HG03103 (cell line): ENCODE measurements at regions not wholly inside any gene's neighbourhood (a gene's known extent, or its start where the extent isn't known, plus 50 kb on each side); places are given as distances from the start of the nearest gene placed in this dataset.

Source experiments
- ATAC-seq: cut with Tn5 transposase; IDR thresholded peaks from one replicate; pipeline ENCODE4 v1.9.1; 2021; ENCODE audit warnings: low read depth; ENCODE audit not compliant: unreplicated experiment

DNA sequence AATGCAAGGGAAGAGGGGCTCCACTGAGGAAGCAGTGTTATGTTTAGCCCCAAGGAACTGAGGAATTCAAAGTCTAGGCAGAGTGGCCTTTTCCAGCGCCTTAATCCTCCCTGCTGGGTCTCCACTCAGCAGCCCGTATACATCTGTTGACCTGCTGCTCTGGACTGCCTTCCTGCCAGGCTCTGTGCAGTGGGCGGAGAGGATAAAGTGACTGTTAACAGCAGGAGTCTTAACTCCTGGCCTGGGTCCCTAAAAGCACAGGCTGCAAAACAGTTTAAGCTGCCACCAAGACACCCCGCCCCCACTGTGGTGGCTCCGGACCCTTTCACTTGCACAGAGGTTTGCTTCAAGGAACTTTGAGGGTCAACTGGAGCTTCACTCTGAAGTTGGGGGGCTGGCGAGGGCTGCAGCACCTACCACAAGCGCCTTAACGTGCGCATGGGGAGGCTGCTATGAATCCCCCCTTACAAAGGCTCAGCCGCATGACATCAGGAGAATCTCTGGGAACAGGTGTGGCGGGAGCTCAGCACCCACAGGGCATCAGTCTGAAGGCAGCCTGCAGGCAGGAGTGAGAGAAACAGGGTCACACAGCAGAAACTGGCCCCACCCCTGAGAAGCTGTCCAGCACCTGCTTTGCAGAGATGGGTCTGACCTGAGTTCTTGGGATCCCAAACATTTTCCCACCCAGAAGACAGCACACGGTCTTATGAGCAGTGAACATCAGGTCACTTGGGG is 358.2 kb upstream of the GATB start:
- ATAC-seq, result no peak

DNA sequence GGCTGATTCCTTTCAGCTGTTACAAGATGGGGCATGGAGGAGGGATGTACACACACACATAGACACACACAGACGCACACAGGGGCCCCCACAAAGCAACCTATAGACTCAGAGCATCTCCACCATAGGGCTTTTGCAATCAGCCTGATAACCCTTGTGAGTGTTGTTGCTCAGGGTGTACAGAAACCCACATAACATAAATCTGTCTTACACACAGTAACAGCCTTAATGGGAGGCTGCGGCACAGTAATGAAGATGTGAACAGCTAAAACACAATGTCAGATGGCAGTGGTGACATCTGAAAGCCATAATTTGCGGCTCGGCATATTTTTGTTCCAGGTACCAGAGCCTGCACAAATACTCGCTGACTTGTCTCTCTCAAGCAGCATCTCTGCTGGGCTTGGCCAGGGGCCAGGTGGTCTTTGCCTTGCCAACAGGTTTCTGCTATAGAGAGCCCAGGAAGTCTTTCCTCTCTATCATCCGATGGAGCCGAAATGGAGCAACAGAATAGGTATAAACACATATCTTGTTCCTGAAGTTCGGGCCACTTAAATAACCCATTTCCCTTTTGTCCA is 357.2 kb upstream of the GATB start:
- ATAC-seq, result no peak

DNA sequence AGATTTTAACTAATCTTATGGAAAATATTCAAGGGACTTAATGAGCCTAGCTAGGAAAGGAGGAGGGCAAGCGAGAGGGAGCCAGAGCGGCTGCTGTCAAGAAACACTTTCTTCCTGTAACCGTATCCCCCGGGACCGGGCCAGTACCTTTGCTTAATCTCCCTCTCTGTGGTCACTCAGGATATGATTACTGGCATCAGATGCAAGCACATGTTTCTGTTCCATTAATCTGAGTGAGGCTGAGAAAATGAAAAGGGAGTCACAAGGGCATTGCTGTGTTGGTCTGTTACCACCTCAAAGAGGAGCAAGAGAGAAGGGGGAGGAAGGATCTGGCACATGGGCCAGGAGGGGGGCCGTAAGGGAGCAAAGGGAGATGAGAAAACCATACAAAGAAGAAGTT is 356.7 kb upstream of the GATB start:
- ATAC-seq, result no peak

DNA sequence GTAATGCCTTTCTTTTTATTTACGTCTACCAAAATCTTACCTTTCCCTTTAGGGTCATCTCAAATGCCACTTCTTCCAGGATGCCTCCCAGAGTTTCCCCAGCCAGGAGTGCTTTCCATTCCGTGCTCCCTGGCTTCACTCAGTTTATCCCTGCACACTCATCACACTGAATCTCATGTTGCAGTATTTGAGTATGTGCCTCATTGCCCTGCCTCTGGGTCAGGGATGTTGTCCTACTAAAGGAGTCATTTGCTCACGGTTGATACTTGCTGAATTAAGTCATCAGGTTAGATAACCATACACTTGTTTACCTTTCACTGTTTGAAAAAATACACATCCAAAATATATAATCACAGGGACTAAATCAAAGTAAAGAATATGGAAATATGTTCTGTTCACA is 356.2 kb upstream of the GATB start:
- ATAC-seq, result no peak

DNA sequence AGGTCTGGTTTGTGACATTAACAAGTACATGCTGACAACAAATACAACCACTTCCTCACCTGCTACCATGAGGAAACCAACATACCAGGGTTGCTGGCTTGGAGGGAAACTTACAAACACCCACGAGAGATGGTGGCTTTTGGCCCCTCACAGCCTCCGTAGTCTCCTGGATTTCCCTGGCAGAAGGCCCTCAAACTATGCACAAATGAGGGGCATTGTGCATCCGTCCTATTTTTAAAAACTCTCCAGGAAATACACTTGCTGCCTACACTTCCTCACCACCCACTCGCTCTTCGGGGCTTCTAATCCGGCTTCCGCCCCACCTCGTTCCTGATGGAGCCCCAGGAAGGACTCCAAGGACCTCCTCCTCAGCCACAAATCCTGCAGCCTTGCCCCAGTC is 355.0 kb upstream of the GATB start:
- no peak for ATAC-seq

DNA sequence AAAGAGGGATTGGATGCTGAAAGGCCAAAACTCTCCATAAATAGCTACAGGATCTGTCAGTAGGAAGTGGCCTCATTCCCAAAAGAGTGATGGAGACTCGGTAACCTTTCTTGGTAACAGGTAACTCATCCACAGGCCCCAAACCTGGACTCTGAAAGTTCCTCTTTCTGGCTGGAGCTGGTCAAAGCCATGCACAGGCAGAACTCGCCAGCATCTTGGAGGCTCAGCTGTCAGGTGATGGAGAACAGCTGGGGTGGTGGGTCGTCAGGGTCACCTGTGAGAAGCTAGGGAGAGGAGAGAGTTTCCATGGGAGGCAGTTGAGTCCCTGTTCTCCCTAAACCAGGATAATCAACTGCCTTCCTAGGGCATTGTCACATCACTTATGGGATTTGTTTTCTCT is 354.3 kb upstream of the GATB start:
- ATAC-seq, result no peak

DNA sequence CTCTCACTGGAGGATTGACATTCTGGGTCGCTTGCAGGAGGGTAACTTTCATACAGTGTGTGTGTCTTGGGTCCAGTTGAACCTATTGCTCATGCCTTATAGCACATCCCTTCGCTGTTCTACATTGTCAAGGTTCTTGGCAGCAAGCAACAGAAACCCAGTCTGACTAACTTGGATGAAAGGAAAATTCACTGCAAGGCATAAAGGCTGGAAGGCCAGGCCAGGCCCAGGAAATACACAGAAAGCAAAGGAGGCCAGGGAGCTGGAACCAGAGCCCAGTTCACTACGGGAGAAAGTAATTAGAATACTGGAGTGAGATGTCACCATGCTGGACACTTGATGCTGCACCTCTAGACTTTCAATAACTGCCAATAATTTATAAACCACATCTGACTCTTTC is 353.8 kb upstream of the GATB start:
- no peak for ATAC-seq

DNA sequence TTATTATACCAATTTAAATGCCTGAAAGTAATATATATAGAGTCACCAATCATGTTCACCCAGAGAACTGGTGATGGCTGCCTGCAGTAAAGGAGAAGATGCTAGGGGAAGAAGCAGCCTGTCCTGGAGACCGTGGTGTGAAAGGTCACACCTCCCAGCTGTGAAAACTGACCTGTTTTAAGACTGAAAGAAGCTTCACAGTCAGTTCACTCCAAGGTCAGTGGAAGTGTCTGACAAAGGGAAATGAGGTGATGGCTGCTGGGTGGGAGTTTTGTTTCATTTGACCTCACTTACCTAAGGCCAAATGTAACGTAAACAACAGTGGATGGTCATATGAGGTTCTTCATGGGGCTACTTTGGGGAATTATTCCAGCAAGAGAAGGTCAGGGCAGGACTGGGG is 352.1 kb upstream of the GATB start:
- ATAC-seq, result peak; percentile 67

DNA sequence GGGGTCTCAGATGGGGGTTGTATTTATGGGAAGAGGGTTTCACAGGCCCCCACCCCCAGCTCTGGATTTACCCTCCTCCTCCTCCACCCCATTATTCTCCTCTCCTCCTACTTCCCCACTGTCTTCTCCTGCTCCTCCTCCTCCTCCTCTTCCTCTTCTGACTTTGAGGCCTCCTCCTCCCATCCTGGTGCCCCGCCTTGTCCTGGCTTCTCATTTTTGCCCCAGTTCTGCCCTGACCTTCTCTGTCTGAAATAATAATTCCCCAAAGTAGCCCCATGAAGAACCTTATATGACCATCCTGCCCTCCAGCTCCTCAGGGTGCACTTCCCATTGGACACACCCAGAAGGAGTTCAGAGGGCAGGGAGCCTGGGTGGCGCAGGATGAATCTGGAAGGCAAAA is 351.4 kb upstream of the GATB start:
- no peak for ATAC-seq

DNA sequence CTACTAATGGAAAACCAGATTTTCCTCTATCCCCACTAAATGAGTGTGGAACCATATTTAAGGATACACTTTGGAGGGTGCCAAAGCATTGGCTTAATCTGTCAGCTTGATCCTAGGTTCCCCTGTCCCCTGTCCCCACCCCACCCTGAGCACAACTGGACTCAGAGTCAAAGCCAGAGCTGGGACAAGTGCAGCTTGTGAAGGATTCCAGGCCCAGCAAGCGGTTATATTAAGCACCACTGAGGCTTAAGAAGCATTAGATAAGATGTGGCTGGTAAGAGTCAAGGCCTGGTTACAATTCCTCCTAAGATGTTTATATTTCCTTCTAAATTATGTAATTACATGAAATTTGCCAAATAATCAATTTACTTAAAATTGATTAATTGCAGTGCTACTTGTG is 350.0 kb upstream of the GATB start:
- ATAC-seq, result no peak

DNA sequence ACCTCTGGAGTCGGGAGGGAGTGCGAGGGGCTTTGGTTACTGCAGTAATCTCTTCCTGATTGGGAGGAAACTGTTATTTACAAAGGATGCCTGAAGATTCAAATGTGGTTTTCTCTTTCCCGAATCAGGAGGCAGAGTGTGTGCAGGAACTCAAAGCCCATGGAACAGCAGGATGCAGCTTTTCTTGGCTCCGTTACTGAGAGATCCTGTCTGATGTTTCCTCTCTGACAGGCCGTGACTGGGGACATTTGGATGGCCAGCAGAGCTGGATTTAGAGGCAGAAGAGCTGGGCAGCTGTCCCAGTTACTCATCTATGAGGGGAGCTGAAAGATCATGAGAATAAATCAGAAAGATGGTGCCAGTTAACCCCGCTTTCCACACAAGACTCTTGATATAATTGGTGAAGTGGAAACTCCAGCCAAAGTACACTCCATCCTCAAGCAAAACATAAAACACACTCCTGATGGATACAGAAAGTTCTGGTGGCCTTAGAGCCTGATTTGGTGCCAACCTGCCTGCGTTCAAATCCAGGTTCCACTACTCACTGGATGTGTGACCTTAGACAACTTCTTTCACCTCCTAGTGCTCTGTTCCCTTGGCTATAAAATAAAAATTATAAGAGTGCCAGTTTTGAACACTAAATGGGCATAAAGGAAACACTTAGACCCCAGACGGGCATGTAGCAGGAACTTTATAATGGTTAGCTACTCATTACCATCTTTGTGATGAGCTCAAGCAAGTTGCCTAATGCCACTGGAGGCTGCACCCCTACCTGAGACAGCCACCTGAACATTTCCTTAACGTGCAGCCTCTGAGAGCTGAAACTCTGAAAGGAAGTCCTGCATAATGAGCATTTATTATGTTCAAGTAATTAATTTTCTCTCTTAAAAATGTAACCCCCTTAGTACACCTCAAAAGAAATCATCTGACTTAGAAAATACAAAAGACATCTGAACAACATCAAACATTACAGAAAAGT is 349.0 kb upstream of the GATB start:
- ATAC-seq, result no peak

DNA sequence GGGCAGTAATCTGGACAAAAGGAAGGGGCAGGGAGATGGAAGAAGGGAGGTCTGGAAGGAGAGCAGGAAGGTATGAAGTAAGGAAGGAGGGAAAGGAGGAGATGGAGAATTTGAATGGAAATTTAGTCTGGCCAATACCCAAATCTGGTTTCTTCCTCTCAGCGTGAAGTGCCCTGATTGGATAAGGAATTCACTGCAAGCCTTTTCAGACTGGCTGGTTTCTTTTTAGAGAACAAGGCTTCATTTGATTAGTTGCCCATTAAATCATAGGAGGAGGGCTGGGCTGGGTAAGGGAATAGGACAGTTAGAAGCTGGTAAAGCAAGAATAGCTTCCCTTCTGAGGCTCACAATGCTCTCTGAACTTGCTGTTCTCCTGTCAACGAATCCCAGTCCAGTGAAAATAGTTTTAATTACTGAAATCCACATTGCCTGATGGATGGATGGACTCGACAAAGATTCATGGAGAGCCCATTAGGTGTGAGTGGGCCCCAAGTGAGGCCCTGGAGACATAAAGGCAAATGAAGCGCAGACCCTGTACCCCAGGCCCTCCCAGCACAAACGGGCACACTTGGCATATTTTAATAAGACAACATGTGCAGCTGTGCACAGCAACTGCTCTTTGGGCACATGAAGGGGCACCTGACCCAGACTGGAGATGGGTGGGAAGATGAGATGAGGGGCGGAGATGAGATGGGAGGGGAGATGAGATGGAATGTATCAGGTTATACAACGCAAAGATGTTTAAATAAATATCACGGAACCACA is 347.1 kb upstream of the GATB start:
- no peak for ATAC-seq

DNA sequence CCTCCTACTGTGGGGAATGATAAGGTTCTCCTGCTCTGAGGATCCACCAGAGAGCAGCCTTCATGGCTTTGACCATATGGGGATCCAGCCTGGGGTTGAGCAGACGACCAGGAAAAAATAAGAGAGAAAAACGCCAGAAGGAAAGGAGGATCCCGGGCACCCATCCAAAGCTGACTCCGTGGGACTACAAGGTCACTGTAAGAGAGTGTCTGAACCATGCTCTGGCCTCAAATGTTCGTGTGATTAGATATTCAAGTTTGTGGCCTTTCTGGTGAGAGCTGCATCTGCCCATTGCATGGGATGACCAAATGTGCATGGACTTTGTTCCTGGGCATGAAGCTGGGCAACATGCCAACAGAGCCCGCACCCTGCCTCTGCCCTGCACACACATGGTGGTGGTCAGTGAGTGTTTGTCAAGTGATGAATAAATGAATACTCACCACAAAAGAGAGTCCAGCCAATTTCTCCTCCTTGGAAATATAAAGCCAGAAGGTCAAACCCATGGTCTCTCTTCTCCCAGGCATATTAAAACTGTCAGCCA is 346.0 kb upstream of the GATB start:
- no peak for ATAC-seq

DNA sequence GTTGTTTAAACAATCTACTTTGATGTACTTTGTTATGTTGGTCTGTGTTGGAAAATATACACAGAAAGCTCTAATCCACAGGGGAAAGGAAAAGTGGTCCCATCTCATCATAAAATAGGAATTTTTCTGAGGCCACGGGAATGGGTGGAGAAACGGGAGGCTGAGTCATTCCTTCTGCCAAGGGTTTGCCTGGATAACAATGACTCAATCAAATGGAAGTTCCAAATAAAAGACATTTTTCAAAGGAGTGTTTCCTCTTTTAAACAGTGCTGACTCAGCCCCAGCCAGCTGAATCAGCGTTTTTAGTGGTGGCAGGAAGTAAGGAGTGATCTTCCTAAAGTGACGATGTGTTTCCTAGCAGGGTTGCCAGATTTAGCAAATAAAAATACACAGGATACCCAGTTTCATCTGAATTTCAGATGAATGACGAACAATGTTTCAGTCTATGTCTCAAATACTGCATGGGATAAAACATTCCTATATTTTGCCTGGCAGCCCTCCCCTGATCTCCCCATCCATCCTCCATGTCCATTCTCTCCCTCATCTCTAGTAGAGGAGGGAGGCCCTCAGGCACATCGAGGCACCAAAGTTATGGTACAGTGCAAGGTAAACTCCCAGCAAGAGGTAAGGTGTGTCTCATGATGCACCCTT is 345.4 kb upstream of the GATB start:
- no peak for ATAC-seq

DNA sequence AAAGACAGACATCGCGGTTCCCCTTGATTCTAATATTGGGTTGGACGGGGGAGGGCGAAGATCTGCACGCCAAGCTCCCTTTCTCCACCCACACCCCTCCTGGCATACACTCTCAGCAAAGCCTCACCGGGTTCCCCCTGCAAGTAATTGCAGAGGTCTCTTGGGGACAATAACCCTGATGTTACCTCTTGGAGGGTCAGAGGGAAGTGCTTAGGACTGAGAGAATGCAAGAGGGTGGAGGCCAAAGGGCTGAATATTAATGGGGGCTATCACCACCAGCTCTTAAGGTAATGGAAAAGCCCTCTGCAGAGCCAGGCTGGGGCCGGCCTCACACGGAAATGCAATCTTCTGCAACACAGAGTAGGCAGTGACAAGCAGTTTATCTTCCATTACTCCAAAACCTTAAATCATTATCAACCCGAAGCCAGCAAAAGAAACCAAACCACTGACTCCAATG is 344.1 kb upstream of the GATB start:
- no peak for ATAC-seq

DNA sequence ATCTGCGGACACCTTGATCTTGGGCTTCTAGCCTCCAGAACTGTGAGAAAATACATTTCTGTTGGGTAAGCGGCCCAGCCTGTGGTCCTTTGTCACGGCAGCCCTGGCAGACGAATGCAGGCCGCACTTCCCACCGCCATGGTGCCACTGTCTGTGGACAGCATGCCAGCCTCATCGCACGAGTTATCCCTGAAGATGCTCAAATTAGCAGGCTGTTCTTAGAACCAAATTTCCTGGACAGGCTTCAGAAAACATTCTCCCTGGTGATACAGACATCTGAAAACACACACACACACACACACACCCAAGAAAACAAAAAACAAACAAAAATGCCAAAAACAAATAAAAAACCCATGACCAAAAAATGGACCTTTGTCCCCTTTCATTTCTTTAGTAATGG is 343.5 kb upstream of the GATB start:
- ATAC-seq, result no peak

DNA sequence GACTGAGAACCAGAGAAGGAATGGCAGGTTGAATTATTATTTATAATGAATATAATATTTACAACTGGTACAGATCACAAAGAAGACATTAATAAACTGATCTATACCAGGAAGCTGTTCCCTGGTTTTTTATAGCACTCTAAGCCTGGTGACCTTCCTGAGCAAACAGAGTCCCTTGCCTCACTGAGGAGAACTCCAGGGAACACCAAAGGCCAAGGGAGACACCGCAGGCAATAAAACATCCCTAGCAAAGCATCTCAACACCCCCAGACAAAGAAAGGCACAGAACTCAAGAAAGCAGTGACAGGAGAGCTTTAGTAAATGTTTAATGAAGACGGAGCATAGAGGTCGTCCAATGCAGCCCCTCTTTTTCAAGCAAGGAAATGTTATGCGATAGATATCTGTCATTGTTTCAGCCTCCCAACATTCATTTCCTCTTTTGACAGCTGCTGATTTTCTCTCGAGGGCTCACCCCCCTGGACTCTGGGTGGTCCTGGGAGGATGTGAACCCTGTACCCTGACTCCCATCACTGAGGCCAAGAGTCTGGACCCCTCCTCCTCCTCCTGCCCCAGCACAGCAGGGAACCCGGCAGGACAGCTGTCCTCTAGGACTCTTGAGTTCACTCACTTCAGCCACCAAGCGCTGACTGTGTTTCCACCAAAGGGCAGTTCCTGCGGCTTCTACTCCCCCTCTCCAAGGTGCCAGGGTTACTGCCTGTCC is 342.5 kb upstream of the GATB start:
- no peak for ATAC-seq

DNA sequence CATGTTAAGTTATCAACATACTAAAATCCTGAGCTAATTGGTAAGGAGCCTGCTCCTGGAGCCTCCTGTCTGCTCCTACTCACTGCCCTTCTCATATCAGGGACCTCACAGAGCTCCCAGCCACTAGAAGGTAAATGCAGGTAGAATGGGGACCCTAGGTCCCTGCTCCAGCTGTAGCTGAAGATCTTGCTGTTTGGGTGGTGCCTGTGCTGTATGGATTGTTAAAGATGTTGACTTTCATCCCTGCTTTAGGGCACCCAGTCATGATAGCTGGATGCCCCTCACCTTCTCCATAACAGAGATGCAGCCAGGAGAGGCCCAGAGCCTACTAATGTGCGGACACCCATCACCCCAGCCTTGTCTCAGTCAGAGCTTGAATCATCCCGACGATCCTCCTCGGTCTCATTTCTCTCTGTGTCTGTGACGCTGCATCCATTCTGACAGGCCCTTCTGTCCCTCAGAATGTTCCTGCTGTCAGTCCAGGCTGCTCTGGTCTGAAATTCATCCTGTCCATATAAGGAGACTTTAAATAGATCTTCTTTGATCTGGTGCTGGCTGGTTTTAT is 341.7 kb upstream of the GATB start:
- no peak for ATAC-seq
